HG02610 (cell line): ENCODE measurements at regions not wholly inside any gene's neighbourhood (a gene's known extent, or its start where the extent isn't known, plus 50 kb on each side); places are given as distances from the start of the nearest gene placed in this dataset.

Experiments
- ATAC-seq: cut with Tn5 transposase; IDR thresholded peaks from one replicate; pipeline ENCODE4 v1.9.1; 2021; ENCODE audit warnings: mild to moderate bottlenecking, moderate library complexity; ENCODE audit not compliant: unreplicated experiment

GRCh38 chrX:68998716-68999115, 166.5 kb downstream of the PJA1 start:
- ATAC-seq, result no peak

GRCh38 chrX:68997911-68998310, 167.3 kb downstream of the PJA1 start:
- no peak for ATAC-seq

- ATAC-seq, result no peak
These were observed 167.7 kb downstream of the PJA1 start for GRCh38 chrX:68997511-68997910.

GRCh38 chrX:68995780-68996551, 167.1 kb downstream of the EFNB1 start:
- ATAC-seq, result no peak

- ATAC-seq, result no peak
These were observed 166.6 kb downstream of the EFNB1 start for GRCh38 chrX:68995386-68995779.

GRCh38 chrX:68994891-68995255, 166.1 kb downstream of the EFNB1 start:
- no peak for ATAC-seq

- ATAC-seq, result no peak
These were observed 165.5 kb downstream of the EFNB1 start for GRCh38 chrX:68994135-68994890.

GRCh38 chrX:68992821-68993397, 164.1 kb downstream of the EFNB1 start:
- ATAC-seq, result no peak

GRCh38 chrX:68991691-68992345, 163.0 kb downstream of the EFNB1 start:
- ATAC-seq, result no peak

- no peak for ATAC-seq
These were observed 162.1 kb downstream of the EFNB1 start for GRCh38 chrX:68990948-68991347.

- no peak for ATAC-seq
These were observed 161.2 kb downstream of the EFNB1 start for GRCh38 chrX:68989865-68990606.

- ATAC-seq, result no peak
These were observed 160.6 kb downstream of the EFNB1 start for GRCh38 chrX:68989456-68989855.

GRCh38 chrX:68988865-68989264, 160.0 kb downstream of the EFNB1 start:
- no peak for ATAC-seq

GRCh38 chrX:68985135-68985755, 156.4 kb downstream of the EFNB1 start:
- no peak for ATAC-seq

- ATAC-seq, result no peak
These were observed 154.4 kb downstream of the EFNB1 start for GRCh38 chrX:68983004-68983857.

GRCh38 chrX:68982476-68982875, 153.7 kb downstream of the EFNB1 start:
- ATAC-seq, result no peak

- no peak for ATAC-seq
These were observed 152.2 kb downstream of the EFNB1 start for GRCh38 chrX:68980906-68981616.

GRCh38 chrX:68978655-68979054, 149.8 kb downstream of the EFNB1 start:
- no peak for ATAC-seq

- no peak for ATAC-seq
These were observed 149.4 kb downstream of the EFNB1 start for GRCh38 chrX:68978255-68978654.
